ENCODE measurements at regions not wholly inside any gene's neighbourhood (a gene's known extent, or its start where the extent isn't known, plus 50 kb on each side); places are given as distances from the start of the nearest gene placed in this dataset.

DNA sequence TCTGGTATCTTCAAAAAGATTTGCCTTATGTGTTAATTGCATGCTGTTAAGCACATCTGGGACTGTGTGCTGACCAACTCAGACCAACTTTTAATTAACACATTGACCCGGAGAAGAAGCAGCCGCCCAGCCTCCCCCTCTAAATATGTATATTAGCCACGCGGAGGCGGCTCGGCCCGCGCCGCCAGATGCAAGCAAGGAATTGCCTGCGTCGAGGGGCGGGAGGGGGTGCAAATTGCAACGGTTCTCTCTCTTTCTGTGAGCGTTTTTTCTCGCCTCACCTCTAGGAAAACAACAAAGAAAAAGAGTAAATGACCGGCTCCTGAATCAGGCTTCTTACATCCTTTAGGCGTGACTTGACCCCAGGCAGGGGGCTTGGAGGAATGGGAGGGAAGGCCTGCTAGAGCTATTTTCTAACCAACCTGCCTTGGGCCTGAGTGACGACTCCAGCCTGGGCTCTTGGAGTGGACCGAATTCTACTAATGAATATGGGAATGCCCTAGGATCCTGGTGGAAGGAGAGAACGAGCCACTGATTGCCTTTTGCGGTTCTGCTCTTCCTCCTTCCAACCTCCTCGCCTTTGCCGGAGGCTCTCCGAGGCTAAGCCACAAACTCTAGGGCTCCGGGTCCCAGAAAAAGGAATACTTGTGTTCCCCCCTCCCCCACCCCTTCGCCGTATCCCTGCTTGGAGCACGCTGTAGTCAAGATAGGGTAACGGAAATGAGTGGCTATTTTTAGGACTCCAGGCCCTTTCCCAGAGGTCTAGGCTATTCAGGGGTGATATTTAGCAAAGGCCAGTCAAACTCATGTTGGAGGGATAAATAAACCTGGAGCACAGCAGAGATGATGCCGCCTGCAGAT, 417.0 kb upstream of the ESRRG start:
- TF ChIP-seq POLR2A (IDR thresholded peaks at IDR 0.05) (no peak), POLR2AphosphoS5 (IDR thresholded peaks at IDR 0.05) (no peak)
- TF ChIP-seq, protein P1, sequence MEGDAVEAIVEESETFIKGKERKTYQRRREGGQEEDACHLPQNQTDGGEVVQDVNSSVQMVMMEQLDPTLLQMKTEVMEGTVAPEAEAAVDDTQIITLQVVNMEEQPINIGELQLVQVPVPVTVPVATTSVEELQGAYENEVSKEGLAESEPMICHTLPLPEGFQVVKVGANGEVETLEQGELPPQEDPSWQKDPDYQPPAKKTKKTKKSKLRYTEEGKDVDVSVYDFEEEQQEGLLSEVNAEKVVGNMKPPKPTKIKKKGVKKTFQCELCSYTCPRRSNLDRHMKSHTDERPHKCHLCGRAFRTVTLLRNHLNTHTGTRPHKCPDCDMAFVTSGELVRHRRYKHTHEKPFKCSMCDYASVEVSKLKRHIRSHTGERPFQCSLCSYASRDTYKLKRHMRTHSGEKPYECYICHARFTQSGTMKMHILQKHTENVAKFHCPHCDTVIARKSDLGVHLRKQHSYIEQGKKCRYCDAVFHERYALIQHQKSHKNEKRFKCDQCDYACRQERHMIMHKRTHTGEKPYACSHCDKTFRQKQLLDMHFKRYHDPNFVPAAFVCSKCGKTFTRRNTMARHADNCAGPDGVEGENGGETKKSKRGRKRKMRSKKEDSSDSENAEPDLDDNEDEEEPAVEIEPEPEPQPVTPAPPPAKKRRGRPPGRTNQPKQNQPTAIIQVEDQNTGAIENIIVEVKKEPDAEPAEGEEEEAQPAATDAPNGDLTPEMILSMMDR (IDR thresholded peaks at IDR 0.05) = no peak
